ENCODE measurements at regions not wholly inside any gene's neighbourhood (a gene's known extent, or its start where the extent isn't known, plus 50 kb on each side); places are given as distances from the start of the nearest gene placed in this dataset.
"Not testable (repeated sequence)": the region's sequence is repeated elsewhere in the genome, so short reads cannot be mapped to it uniquely, and the experiment has no call there.

GRCh38 chr5:28961816-28962215 lies 1923.4 kb upstream of the CDH9 start:
- DNase-seq (ENCODE audit: low read depth) = no peak
- TF ChIP-seq MYC (IDR thresholded peaks at IDR 0.05; ENCODE audit: low read depth, low read length) (no peak), MAX (IDR thresholded peaks at IDR 0.05; ENCODE audit: low read depth, low read length) (no peak), POLR2A (IDR thresholded peaks at IDR 0.05; ENCODE audit: extremely low read depth, insufficient read length) (no peak), CTCF (IDR thresholded peaks at IDR 0.05; ENCODE audit: low read depth, low read length) (no peak)
- no peak overlapping the region for H3K4me3 ChIP-seq (ENCODE audit: low read depth, low read length)

- DNase-seq (ENCODE audit: low read depth) = no peak
- TF ChIP-seq MAX (IDR thresholded peaks at IDR 0.05; ENCODE audit: low read depth, low read length) (no peak), POLR2A (IDR thresholded peaks at IDR 0.05; ENCODE audit: extremely low read depth, insufficient read length) (no peak), MYC (IDR thresholded peaks at IDR 0.05; ENCODE audit: low read depth, low read length) (no peak), CTCF (IDR thresholded peaks at IDR 0.05; ENCODE audit: low read depth, low read length) (no peak)
- no peak overlapping the region for H3K4me3 ChIP-seq (ENCODE audit: low read depth, low read length)
Observed at GRCh38 chr5:28958581-28958980, 1920.2 kb upstream of the CDH9 start.

- TF ChIP-seq MYC (IDR thresholded peaks at IDR 0.05; ENCODE audit: low read depth, low read length) = no peak
- TF ChIP-seq CTCF (IDR thresholded peaks at IDR 0.05; ENCODE audit: low read depth, low read length) = no peak
- no peak for TF ChIP-seq POLR2A (IDR thresholded peaks at IDR 0.05; ENCODE audit: extremely low read depth, insufficient read length)
- no peak for TF ChIP-seq MAX (IDR thresholded peaks at IDR 0.05; ENCODE audit: low read depth, low read length)
- no peak for DNase-seq (ENCODE audit: low read depth)
- H3K4me3 ChIP-seq (ENCODE audit: low read depth, low read length) = no peak overlapping the region
Observed at GRCh38 chr5:28957450-28957849, 1919.1 kb upstream of the CDH9 start.

- TF ChIP-seq CTCF (IDR thresholded peaks at IDR 0.05; ENCODE audit: low read depth, low read length) (no peak), MAX (IDR thresholded peaks at IDR 0.05; ENCODE audit: low read depth, low read length) (no peak), POLR2A (IDR thresholded peaks at IDR 0.05; ENCODE audit: extremely low read depth, insufficient read length) (no peak), MYC (IDR thresholded peaks at IDR 0.05; ENCODE audit: low read depth, low read length) (no peak)
- H3K4me3 ChIP-seq (ENCODE audit: low read depth, low read length) = no peak overlapping the region
- DNase-seq (ENCODE audit: low read depth) = no peak
Observed at GRCh38 chr5:28954074-28954473, 1915.7 kb upstream of the CDH9 start.

GRCh38 chr5:28947865-28948264 lies 1909.5 kb upstream of the CDH9 start:
- no peak for DNase-seq (ENCODE audit: low read depth)
- H3K4me3 ChIP-seq (ENCODE audit: low read depth, low read length) = no peak overlapping the region
- no peak for TF ChIP-seq CTCF (IDR thresholded peaks at IDR 0.05; ENCODE audit: low read depth, low read length)
- TF ChIP-seq MAX (IDR thresholded peaks at IDR 0.05; ENCODE audit: low read depth, low read length) = no peak
- TF ChIP-seq POLR2A (IDR thresholded peaks at IDR 0.05; ENCODE audit: extremely low read depth, insufficient read length) = no peak
- no peak for TF ChIP-seq MYC (IDR thresholded peaks at IDR 0.05; ENCODE audit: low read depth, low read length)

GRCh38 chr5:28945859-28946258 lies 1907.5 kb upstream of the CDH9 start:
- TF ChIP-seq MAX (IDR thresholded peaks at IDR 0.05; ENCODE audit: low read depth, low read length) = no peak
- no peak for TF ChIP-seq CTCF (IDR thresholded peaks at IDR 0.05; ENCODE audit: low read depth, low read length)
- no peak for DNase-seq (ENCODE audit: low read depth)
- H3K4me3 ChIP-seq (ENCODE audit: low read depth, low read length) = no peak overlapping the region

GRCh38 chr5:28929366-28929765 lies 1891.0 kb upstream of the CDH9 start:
- not testable (repeated sequence) for H3K4me3 ChIP-seq (ENCODE audit: low read depth, low read length); DNase-seq (ENCODE audit: low read depth)

- not testable (repeated sequence) for DNase-seq (ENCODE audit: low read depth); H3K4me3 ChIP-seq (ENCODE audit: low read depth, low read length)
Observed at GRCh38 chr5:28928327-28928790, 1890.0 kb upstream of the CDH9 start.
